ENCODE measurements at regions not wholly inside any gene's neighbourhood (a gene's known extent, or its start where the extent isn't known, plus 50 kb on each side); places are given as distances from the start of the nearest gene placed in this dataset.
"Not testable (repeated sequence)": the region's sequence is repeated elsewhere in the genome, so short reads cannot be mapped to it uniquely, and the experiment has no call there.

- peak; percentile 43 for DNase-seq (ENCODE audit: low read depth)
These were observed 261.9 kb downstream of the CBLL2 start for GRCh38 chrX:22534643-22535042.

GRCh38 chrX:22536746-22537304, 264.1 kb downstream of the CBLL2 start:
- no peak for DNase-seq (ENCODE audit: low read depth)

- DNase-seq (ENCODE audit: low read depth), result no peak
These were observed 265.9 kb downstream of the CBLL2 start for GRCh38 chrX:22538580-22538979.

- no peak for DNase-seq (ENCODE audit: low read depth)
These were observed 269.2 kb downstream of the CBLL2 start for GRCh38 chrX:22541926-22542325.

- no peak for DNase-seq (ENCODE audit: low read depth)
These were observed 269.9 kb downstream of the CBLL2 start for GRCh38 chrX:22542641-22543040.

GRCh38 chrX:22559506-22559905, 286.8 kb downstream of the CBLL2 start:
- no peak for DNase-seq (ENCODE audit: low read depth)

GRCh38 chrX:22575161-22575845, 302.6 kb downstream of the CBLL2 start:
- peak; percentile 12 for DNase-seq (ENCODE audit: low read depth)

- DNase-seq (ENCODE audit: low read depth), result peak; percentile 34
These were observed 304.5 kb downstream of the CBLL2 start for GRCh38 chrX:22577181-22577580.

GRCh38 chrX:22585831-22586230, 313.1 kb downstream of the CBLL2 start:
- DNase-seq (ENCODE audit: low read depth), result no peak

- no peak for DNase-seq (ENCODE audit: low read depth)
These were observed 317.1 kb downstream of the CBLL2 start for GRCh38 chrX:22589845-22590244.

GRCh38 chrX:22594766-22595165, 322.1 kb downstream of the CBLL2 start:
- no peak for DNase-seq (ENCODE audit: low read depth)

- DNase-seq (ENCODE audit: low read depth), result no peak
These were observed 330.3 kb downstream of the CBLL2 start for GRCh38 chrX:22603060-22603459.

- DNase-seq (ENCODE audit: low read depth), result not testable (repeated sequence)
These were observed 336.7 kb downstream of the CBLL2 start for GRCh38 chrX:22609452-22609851.

GRCh38 chrX:22616867-22617266, 344.2 kb downstream of the CBLL2 start:
- no peak for DNase-seq (ENCODE audit: low read depth)

GRCh38 chrX:22627576-22627975, 354.9 kb downstream of the CBLL2 start:
- DNase-seq (ENCODE audit: low read depth), result no peak

- no peak for DNase-seq (ENCODE audit: low read depth)
These were observed 355.6 kb downstream of the CBLL2 start for GRCh38 chrX:22628275-22628674.

- DNase-seq (ENCODE audit: low read depth), result peak; percentile 17
These were observed 356.5 kb downstream of the CBLL2 start for GRCh38 chrX:22629105-22629725.

- DNase-seq (ENCODE audit: low read depth), result no peak
These were observed 361.4 kb downstream of the CBLL2 start for GRCh38 chrX:22634083-22634482.

GRCh38 chrX:22634751-22635150, 362.0 kb downstream of the CBLL2 start:
- DNase-seq (ENCODE audit: low read depth), result no peak

GRCh38 chrX:22648281-22648680, 351.5 kb upstream of the DDX53 start:
- no peak for DNase-seq (ENCODE audit: low read depth)

GRCh38 chrX:22650691-22651090, 349.1 kb upstream of the DDX53 start:
- no peak for DNase-seq (ENCODE audit: low read depth)

GRCh38 chrX:22652596-22652995, 347.2 kb upstream of the DDX53 start:
- no peak for DNase-seq (ENCODE audit: low read depth)

- DNase-seq (ENCODE audit: low read depth), result no peak
These were observed 339.0 kb upstream of the DDX53 start for GRCh38 chrX:22660756-22661155.

- no peak for DNase-seq (ENCODE audit: low read depth)
These were observed 337.0 kb upstream of the DDX53 start for GRCh38 chrX:22662776-22663175.

Measured in HS-27A (cell line).